ENCODE measurements at regions not wholly inside any gene's neighbourhood (a gene's known extent, or its start where the extent isn't known, plus 50 kb on each side); places are given as distances from the start of the nearest gene placed in this dataset.
A peak's percentile ranks its signal among the peaks of the same experiment; 100 is the strongest.

GRCh38 chr10:126732308-126732707 lies 61.8 kb upstream of the C10orf90 start:
- DNase-seq (no peak), ATAC-seq (no peak)
- 17 to 49% methylated on average over 1 to 5 of the region's 5 CpGs for WGBS, 2 donors
- Histone ChIP-seq H3K4me3 (no peak overlapping the region), H3K9me3 (no peaks in the 10 kb centered on the region), H3K27ac (no peak overlapping the region), H3K4me1 (no peaks in the 10 kb centered on the region), H3K27me3 (no peaks in the 10 kb centered on the region), H3K36me3 (replicated peaks in 1 of 2; ENCODE audit: insufficient read depth in 1 of 2, low read depth in 2 of 2) (no peaks in the 10 kb centered on the region)
- TF ChIP-seq, protein P1, sequence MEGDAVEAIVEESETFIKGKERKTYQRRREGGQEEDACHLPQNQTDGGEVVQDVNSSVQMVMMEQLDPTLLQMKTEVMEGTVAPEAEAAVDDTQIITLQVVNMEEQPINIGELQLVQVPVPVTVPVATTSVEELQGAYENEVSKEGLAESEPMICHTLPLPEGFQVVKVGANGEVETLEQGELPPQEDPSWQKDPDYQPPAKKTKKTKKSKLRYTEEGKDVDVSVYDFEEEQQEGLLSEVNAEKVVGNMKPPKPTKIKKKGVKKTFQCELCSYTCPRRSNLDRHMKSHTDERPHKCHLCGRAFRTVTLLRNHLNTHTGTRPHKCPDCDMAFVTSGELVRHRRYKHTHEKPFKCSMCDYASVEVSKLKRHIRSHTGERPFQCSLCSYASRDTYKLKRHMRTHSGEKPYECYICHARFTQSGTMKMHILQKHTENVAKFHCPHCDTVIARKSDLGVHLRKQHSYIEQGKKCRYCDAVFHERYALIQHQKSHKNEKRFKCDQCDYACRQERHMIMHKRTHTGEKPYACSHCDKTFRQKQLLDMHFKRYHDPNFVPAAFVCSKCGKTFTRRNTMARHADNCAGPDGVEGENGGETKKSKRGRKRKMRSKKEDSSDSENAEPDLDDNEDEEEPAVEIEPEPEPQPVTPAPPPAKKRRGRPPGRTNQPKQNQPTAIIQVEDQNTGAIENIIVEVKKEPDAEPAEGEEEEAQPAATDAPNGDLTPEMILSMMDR (IDR thresholded peaks at IDR 0.05) = no peak
- TF ChIP-seq POLR2A (IDR thresholded peaks at IDR 0.05) = no peak
- intact Hi-C loops (cut with DNase I) = no loop called here

DNA sequence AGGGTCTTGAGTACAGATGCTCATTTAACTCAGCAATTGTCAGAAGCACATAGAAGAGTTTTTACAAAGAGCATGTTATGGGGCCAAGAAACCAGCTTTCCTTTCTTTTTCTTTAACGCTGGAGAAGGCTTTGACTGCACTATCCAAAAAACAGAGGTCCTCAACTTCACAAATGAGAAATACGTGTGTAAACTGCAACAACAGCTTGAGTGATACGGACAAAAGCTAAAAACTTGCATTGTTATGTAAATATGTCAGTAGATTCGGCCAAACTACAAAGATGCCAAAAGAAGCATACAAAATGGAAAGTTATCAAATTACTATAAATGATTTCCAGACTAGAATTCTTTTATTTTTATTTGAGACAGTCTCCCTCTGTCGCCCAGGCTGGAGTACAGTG lies 62.4 kb upstream of the C10orf90 start:
- no peak for DNase-seq
- no peak for TF ChIP-seq POLR2A (IDR thresholded peaks at IDR 0.05)
- TF ChIP-seq, protein P1 (IDR thresholded peaks at IDR 0.05) = no peak

DNA sequence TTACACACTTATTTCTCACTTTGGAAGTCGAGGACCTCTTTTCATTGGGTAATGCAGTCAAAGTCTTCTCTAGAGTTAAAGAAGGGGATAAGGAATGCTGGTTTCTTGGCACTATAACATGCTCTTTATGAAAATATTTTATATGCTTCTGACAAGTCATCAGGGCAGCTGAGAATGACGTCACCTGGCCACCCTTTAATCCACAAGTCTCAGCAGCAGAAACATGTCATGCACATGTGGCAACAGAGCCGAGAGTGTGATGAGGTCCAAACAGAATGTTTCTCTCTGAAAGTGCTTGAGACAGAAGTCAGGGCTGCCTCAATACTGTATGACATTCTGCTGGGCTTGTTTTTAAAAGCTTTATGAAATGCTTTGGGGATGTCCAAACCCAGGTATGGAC lies 63.5 kb upstream of the C10orf90 start:
- Histone ChIP-seq H3K27me3 (no peaks in the 10 kb centered on the region), H3K27ac (no peak overlapping the region), H3K4me1 (no peaks in the 10 kb centered on the region), H3K9me3 (no peaks in the 10 kb centered on the region), H3K36me3 (replicated peaks in 1 of 2; ENCODE audit: insufficient read depth in 1 of 2, low read depth in 2 of 2) (no peaks in the 10 kb centered on the region), H3K4me3 (no peak overlapping the region)
- TF ChIP-seq, protein P1 (IDR thresholded peaks at IDR 0.05) = no peak
- DNase-seq (peak in 2 of 4 donors; percentile 10 to 16), ATAC-seq (no peak)
- intact Hi-C loops (cut with DNase I) = no loop called here
- 46 to 52% methylated on average over 2 to 3 of the region's 3 CpGs for WGBS, 2 donors

More for the DNA sequence above, 62.4 kb upstream of the C10orf90 start:
- Histone ChIP-seq H3K4me3 (no peak overlapping the region), H3K4me1 (no peaks in the 10 kb centered on the region), H3K27me3 (no peaks in the 10 kb centered on the region), H3K36me3 (replicated peaks in 1 of 2; ENCODE audit: insufficient read depth in 1 of 2, low read depth in 2 of 2) (no peaks in the 10 kb centered on the region), H3K27ac (no peak overlapping the region), H3K9me3 (no peaks in the 10 kb centered on the region)
- ATAC-seq = no peak
- intact Hi-C loops (cut with DNase I) = no loop called here
- WGBS, 2 donors = 74 to 77% methylated on average over 5 of the region's 5 CpGs

GRCh38 chr10:126734967-126735366 lies 64.5 kb upstream of the C10orf90 start:
- Histone ChIP-seq H3K27ac (no peak overlapping the region), H3K4me1 (no peaks in the 10 kb centered on the region), H3K9me3 (no peaks in the 10 kb centered on the region), H3K27me3 (no peaks in the 10 kb centered on the region), H3K36me3 (replicated peaks in 1 of 2; ENCODE audit: insufficient read depth in 1 of 2, low read depth in 2 of 2) (no peaks in the 10 kb centered on the region), H3K4me3 (no peak overlapping the region)
- intact Hi-C loops (cut with DNase I) = no loop called here
- DNase-seq (peak in 2 of 4 donors; percentile 7 to 19), ATAC-seq (no peak)
- TF ChIP-seq POLR2A (IDR thresholded peaks at IDR 0.05) = no peak
- TF ChIP-seq, protein P1 (IDR thresholded peaks at IDR 0.05) = no peak
- WGBS, 2 donors = 32% methylated on average over 3 of the region's 3 CpGs; no CpG with 5 or more reads in 1 of the 2 donors

DNA sequence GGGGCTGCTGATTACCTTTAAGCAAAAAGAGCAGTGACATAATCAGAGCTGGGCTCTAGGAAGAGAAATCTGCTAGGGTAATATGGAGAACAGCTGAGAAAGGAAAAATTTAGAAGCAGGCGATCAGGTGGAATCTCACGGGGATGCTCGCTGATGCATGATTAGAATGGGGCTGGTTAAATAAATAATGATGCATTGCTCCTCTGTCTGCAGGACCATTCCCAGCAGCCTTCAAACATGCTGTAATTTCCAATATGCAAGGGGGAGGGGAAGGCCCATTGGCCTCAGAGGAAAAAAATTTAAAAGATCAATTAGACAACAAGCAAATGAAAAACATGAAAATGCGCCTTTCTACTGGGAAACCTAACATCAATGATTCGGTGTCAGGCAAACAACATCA lies 65.6 kb upstream of the C10orf90 start:
- TF ChIP-seq POLR2A (IDR thresholded peaks at IDR 0.05) = no peak
- TF ChIP-seq, protein P1 (IDR thresholded peaks at IDR 0.05) = no peak
- H3K4me1 ChIP-seq = no peaks in the 10 kb centered on the region
- H3K27ac ChIP-seq = no peak overlapping the region
- H3K27me3 ChIP-seq = no peaks in the 10 kb centered on the region
- ATAC-seq (no peak), DNase-seq (no peak)
- no peaks in the 10 kb centered on the region for H3K9me3 ChIP-seq
- intact Hi-C loops (cut with DNase I) = no loop called here
- 86 to 90% methylated on average over 5 of the region's 5 CpGs for WGBS, 2 donors
- no peak overlapping the region for H3K4me3 ChIP-seq
- no peaks in the 10 kb centered on the region for H3K36me3 ChIP-seq (replicated peaks in 1 of 2; ENCODE audit: insufficient read depth in 1 of 2, low read depth in 2 of 2)

All from body of pancreas (tissue), 4 donors.